Cardiac muscle cell (in vitro differentiated cells and primary cell): ENCODE measurements at regions not wholly inside any gene's neighbourhood (a gene's known extent, or its start where the extent isn't known, plus 50 kb on each side); places are given as distances from the start of the nearest gene placed in this dataset.
A peak's percentile ranks its signal among the peaks of the same experiment; 100 is the strongest.

Source experiments
- DNase-seq, 2 donors: peaks; one replicate each; pipeline versions ENCODE4 v3.0.0 to v3.0.0-alpha.2; 2010 to 2017; ENCODE audit warnings: low read depth in 1 of 2, low spot score in 1 of 2
- H3K27ac ChIP-seq: fragments of 200-600 bp; sonication (generic); 2 replicates; pipeline ENCODE4 v1.5.1; 2016
- H3K27me3 ChIP-seq: fragments of 200-600 bp; sonication (generic); 2 replicates; pipeline ENCODE4 v1.6.0; 2016; ENCODE audit warnings: control low read depth
- H3K36me3 ChIP-seq: fragments of 200-600 bp; sonication (generic); 2 replicates; pipeline ENCODE4 v1.5.1; 2016; ENCODE audit warnings: control low read depth
- H3K4me1 ChIP-seq: fragments of 200-600 bp; sonication (generic); 2 replicates; pipeline ENCODE4 v1.8.1; 2017; ENCODE audit warnings: low read depth, mild to moderate bottlenecking, mixed run types
- H3K4me3 ChIP-seq: fragments of 200-600 bp; sonication (generic); 2 replicates; pipeline ENCODE4 v1.5.1; 2016; ENCODE audit warnings: mild to moderate bottlenecking
- H3K9me3 ChIP-seq: fragments of 200-600 bp; sonication (generic); 2 replicates; pipeline ENCODE4 v1.5.1; 2017; ENCODE audit warnings: low read depth, mild to moderate bottlenecking, control low read depth
- CTCF ChIP-seq: IDR thresholded peaks from 2 replicates; pipeline ENCODE4 v1.5.1; 2012; ENCODE audit warnings: low read depth, mild to moderate bottlenecking, low read length

DNA sequence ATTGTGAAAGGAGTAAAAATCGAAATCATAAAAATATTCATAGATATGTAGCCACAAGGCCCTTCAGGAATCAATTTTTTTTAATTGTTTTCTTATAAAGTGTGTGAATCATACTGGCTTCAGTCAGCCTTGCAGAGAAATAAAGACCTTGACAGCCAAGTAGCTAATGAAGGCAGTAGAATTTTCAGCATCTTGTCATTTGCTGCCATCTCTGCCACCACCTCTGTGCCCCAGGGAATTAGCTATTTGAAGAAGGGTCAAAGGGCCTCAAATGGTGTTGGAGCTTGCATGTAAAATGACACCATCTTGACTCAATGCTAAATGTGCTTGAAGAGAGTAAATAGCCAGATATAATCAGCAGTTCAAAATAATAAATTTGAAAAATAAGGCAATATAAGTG lies 359.4 kb upstream of the DCN start:
- Histone ChIP-seq H3K4me3 (no peak overlapping the region), H3K4me1 (no peaks in the 10 kb centered on the region), H3K36me3 (no peaks in the 10 kb centered on the region), H3K27ac (no peak overlapping the region), H3K27me3 (no peaks in the 10 kb centered on the region), H3K9me3 (no peaks in the 10 kb centered on the region)
- no peak for TF ChIP-seq CTCF
- no peak for DNase-seq

DNA sequence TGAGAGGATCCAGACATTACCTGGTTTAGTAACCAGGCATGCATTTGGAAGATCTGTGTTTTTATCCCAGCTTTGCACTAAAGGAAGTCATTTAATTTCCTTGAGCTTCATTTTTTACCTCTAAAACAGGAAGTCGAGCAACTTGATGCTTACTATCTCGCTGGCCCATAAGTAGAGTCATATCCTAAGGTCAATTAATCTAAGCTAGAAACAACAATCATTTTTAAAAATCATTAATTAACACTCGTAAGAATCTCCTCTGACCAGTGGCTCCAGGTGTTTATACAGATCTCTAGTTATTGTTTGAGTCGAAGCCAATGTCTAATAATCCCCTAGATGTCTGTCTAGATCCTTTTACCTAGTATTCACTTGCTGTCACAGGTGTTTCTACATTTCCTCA lies 355.8 kb upstream of the DCN start:
- Histone ChIP-seq H3K27me3 (no peaks in the 10 kb centered on the region), H3K36me3 (no peaks in the 10 kb centered on the region), H3K4me3 (no peak overlapping the region), H3K27ac (no peak overlapping the region), H3K4me1 (no peaks in the 10 kb centered on the region), H3K9me3 (no peaks in the 10 kb centered on the region)
- DNase-seq = no peak
- TF ChIP-seq CTCF = no peak

- no peak for TF ChIP-seq CTCF
- H3K36me3 ChIP-seq = no peaks in the 10 kb centered on the region
- H3K4me1 ChIP-seq = no peaks in the 10 kb centered on the region
- no peak overlapping the region for H3K27ac ChIP-seq
- no peak overlapping the region for H3K4me3 ChIP-seq
- DNase-seq = no peak
- no peaks in the 10 kb centered on the region for H3K27me3 ChIP-seq
- H3K9me3 ChIP-seq = peaks cover 3% of the 10 kb centered on the region
Measured at GRCh38 chr12:91533366-91533765, 350.7 kb upstream of the DCN start.

DNA sequence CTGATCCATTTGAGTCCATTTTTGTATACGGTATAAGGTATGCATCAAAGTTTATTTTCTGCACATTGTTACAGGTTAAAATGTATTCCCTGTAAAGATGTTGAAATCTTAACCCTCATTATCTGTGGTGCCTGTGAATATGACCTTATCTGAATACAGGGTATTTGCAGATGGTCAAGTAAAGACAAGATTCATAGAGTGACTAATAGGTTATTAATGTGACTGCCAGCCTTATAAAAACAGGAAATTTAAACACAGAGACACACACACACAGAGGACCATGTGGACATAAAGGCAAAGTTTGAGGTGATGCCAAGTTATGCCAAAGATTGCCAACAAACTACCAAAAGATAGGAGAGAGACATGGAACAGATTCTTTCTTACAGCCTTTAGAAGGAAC lies 347.2 kb upstream of the DCN start:
- no peak for TF ChIP-seq CTCF

DNA sequence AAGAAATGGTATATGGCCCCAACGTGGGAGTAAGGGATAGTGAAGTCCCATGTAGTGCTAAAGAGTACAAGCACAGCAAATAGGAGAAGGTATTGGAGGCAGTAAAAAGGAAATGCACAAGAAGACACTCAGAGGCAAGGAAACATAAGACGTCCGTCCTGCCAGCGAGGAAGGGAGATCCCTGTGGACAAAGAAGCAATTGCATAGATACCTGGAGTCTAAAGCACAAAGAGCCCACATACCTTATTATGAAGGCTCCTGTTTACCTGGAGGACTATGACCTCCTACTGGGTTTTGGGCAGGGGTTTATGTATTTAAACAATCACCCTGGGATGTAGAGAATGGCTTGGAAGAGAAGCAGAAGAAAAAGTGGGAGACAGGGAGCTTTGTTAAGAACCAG lies 341.2 kb upstream of the DCN start:
- Histone ChIP-seq H3K4me3 (no peak overlapping the region), H3K36me3 (no peaks in the 10 kb centered on the region)
- TF ChIP-seq CTCF = no peak

More for the DNA sequence above, 347.2 kb upstream of the DCN start:
- Histone ChIP-seq H3K4me3 (no peak overlapping the region), H3K36me3 (no peaks in the 10 kb centered on the region), H3K4me1 (no peaks in the 10 kb centered on the region), H3K9me3 (peaks cover 3% of the 10 kb centered on the region), H3K27ac (no peak overlapping the region), H3K27me3 (no peaks in the 10 kb centered on the region)
- peak in 1 of 2 donors; percentile 2 for DNase-seq

DNA sequence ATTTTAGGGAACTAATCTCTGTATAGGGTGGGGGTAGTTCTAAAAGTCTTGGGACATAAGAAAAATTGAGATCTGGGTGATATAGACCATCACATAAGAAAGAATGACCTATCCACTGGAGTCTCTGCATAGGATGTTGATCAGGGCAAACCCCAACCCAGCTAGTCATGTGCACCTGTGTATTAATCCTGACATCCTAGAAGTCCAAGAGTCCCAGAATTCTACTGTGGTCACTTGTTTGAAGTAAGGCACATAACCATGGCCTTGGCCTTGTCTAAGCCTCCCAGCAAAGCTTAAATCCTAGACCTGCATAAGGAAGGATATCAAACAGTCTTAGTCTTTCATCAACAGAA lies 334.1 kb upstream of the DCN start:
- Histone ChIP-seq H3K27me3 (no peaks in the 10 kb centered on the region), H3K4me3 (no peak overlapping the region), H3K4me1 (no peaks in the 10 kb centered on the region), H3K27ac (no peak overlapping the region), H3K9me3 (no peaks in the 10 kb centered on the region), H3K36me3 (no peaks in the 10 kb centered on the region)
- DNase-seq = no peak
- no peak for TF ChIP-seq CTCF

More for the DNA sequence above, 341.2 kb upstream of the DCN start:
- H3K27ac ChIP-seq = no peak overlapping the region
- no peaks in the 10 kb centered on the region for H3K9me3 ChIP-seq
- H3K27me3 ChIP-seq = no peaks in the 10 kb centered on the region
- H3K4me1 ChIP-seq = no peaks in the 10 kb centered on the region
- no peak for DNase-seq
